HuH-7 (cell line): ENCODE measurements at regions not wholly inside any gene's neighbourhood (a gene's known extent, or its start where the extent isn't known, plus 50 kb on each side); places are given as distances from the start of the nearest gene placed in this dataset.
"Not testable (repeated sequence)": the region's sequence is repeated elsewhere in the genome, so short reads cannot be mapped to it uniquely, and the experiment has no call there.

Source experiments
- DNase-seq: peaks from one replicate; pipeline ENCODE4 v3.0.0; 2011; ENCODE audit warnings: low spot score

DNA sequence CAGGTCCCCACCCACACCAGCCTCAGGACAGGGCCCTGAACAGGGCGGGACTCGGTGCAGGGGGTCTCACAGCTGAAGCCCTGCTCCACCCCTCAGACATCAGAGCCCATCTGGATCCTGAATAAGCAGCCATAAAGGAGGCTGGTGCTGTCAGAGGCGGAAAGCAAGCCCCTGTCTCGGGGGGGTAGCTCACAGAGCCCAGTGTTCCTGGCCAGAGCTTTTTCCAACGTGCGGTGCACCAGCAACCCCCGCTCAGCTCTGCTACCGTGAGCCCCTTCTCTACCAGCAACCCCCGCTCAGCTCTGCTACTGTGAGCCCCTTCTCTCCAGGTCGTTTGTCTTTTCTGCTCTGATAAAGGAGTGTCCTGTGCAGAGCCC is 136.5 kb upstream of the SFSWAP start:
- no peak for DNase-seq

DNA sequence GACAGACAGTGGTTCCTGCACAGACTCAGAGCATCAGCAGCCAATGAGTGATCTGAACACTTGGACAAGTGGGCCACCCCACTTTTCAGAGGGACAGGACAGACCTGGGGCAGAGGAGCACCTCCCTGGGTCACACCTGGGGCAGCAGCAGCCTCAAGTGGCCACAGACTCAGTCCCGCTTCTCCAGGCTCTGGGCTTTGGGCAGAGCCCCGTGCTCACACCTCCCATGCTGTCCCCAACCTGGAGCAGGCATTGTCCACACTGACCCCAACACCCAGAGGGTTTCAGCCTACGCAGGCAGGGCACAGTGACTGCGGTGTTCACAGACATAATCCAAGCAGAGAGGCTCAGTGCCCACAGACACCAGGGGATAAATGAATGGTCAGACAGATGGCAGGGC is 135.5 kb upstream of the SFSWAP start:
- DNase-seq = no peak

DNA sequence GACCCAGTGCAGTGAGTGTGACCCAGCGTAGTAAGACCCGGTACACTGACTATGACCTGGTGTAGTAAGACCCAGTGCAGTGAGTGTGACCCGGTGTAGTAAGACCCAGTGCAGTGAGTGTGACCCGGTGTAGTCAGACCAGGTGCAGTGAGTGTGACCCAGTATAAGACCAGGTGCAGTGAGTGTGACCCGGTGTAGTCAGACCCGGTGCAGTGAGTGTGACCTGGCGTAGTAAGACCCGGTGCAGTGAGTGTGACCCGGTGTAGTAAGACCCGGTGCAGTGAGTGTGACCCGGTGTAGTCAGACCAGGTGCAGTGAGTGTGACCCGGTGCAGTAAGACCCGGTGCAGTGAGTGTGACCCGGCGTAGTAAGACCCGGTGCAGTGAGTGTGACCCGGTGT is 134.2 kb upstream of the SFSWAP start:
- not testable (repeated sequence) for DNase-seq

DNA sequence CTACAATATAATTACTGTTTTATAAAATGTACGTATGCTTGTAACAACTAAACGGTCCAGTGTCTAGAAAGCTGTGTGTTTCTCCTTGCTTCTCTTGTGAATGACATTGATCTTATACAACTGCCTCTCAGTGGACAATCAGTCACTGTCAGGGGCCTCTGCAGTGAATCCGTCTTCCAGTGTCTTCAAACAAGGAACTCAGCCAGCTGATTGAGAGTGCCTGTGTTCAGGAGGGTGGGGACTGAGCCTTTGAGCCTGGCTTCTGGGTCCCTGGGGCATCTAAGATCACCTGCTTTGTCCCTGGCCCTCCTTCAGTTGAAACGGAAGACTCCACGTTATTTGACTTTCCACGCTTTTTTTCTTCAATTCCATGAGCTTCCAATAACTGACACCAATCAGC is 133.1 kb upstream of the SFSWAP start:
- DNase-seq = no peak

DNA sequence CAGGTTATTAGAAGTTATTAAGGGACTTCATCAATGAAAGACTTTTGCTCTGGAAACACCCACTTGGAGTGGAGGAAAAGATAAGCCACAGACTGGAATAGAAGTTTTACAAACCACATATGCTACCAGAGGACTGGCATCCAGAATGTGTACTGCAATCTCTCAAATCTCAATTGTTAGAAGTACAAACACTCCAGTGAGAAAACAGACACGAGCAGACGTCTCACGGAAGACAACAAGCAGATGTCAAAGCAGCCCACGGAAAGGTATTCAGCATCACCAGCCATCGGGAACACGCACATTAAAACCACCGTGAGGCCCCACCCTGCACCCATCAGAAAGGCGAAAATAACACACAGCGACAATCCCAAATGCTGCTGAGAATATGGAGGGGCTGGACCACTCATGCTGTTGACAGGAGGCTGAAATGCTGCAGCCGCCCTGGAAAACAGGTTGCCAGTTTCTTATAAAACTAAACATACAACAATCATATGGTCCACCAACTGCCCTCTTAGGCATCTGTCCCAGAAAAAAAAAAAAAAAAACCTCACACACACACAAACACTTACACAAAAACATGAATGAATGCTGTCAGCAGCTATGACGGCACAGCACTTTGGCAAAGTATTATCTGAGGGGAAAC is 131.9 kb upstream of the SFSWAP start:
- no peak for DNase-seq

DNA sequence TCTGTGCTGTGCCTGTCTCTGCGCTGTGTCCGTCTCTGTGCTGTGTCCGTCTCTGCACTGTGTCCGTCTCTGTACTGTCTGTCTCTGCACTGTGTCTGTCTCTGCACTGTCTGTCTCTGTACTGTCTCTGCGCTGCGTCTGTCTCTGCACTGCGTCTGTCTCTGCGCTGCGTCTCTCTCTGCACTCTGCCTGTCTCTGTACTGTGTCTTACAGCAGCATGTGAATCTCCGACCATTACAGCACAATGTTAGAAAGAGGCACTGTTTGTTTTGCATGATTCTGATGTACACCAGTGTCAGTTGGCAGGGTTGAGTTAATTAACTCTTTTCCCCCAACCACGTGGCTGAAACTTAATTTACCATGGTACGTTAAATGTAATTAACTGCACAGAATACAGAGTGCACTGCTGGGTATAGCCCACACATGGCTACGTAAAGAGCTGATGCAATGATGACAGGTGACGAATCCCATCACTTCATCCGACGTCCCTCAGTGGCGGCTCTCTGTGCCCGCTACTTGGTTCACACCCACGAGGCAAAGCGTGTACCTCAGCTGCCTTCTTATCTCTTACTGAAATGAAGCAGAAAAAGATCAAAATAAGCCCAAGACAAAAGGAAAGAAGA is 127.7 kb upstream of the SFSWAP start:
- DNase-seq = no peak

DNA sequence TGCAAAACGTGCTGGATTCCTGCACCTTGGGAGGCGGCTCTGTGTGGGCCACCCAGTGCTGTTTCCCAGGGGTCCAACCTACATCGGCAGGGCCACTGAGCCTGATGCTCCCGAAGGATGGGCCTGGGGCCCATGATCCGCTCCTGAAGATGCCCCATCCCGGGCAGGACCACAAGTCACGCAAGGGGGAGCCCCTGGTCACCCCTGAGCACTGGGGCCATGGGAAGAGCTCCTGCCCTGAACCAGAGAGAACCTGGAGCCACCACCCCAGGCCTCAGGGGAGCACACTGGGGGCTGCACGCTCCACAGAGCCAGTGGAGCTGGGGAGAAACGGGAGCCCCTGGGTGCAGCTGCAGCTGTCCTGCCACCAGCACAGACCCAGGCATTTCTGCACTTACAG is 124.6 kb upstream of the SFSWAP start:
- DNase-seq = no peak

DNA sequence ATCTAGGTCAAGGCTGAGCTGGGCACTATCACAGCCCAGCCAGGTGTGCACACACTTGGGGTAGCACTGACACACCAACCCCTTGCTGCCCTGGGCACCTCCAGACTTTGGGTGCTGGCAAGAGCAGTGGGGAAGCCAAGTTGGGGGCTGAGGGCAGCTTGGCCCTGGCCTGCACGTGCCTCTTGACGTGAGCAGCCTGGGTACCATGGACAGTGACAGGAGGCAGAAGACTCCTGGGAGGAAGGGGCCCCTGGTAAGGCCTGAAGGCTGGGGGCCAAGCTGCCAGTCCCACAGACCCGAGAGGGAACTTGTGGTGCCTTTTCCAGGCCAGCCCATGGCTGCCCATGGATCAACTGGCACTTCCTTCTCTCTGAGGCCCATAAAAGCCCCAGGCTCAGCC is 124.1 kb upstream of the SFSWAP start:
- no peak for DNase-seq

DNA sequence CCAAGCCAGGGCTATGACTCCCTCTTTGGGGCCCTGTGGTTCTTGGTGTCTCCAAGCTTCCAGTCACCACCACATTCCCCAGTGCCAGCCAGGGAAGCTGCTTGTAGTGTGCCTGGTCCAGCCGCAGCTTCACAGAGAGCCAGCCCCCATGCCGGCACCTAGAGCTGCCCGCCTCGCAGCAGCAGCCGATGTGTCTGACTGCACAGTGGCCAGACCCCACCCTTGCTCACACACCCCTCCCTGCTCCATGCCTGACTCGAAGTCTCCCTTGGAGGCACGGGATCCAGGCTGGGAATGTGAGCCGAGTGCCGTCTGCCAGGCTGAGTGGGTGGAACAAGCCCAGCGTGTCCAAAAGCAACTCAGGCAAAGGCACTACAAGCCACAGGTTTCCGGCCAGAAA is 123.3 kb upstream of the SFSWAP start:
- DNase-seq = no peak

DNA sequence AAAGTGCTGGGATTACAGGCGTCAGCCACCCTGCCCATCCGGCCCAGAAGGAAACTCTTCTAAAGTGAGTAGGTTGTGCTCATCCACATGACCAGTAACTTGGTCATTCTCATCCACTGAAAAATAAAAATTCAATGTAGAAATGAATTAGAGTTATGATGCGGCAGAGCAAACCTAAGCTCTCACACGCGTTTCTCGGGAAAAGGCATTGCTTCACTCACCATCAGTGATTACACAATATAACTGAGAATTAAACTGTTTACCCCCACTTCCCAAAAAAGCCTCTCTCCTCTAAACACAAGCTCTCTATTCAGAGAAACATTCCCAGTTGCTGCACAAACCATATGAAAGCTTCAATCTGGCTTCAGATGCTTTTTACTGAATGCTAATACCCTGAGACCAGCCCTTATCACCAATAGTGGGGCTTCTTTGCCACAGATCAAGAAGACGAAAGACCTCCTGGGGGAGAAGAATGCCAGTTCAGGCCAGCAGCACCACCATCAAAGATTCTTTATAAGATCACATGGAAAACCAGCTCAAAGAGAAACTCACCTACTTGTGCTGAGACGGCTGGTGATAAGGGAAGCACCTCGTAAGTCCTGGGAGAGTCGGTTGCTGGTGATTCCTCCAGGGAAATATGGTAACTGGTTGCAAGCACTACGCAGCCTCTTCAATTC is 121.5 kb upstream of the SFSWAP start:
- DNase-seq = no peak

DNA sequence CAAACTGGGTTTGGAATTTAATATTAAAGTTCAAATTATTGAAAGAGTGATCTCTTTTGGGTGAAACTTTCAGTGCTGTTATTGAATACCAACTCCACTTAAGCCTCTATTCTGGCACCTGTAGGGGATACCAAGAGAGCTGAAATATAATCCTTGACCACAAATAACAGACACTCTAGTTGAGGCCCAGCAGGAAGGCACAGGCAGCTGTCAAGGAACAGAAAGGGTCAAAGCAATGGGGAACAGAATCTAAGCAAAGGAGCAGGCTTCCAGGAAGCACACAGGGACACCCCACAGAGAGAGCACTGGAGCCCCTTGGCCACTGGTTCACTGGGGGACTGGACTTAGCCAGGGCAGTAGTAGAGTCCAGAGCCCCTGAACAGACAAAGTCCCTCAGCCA is 120.9 kb upstream of the SFSWAP start:
- DNase-seq = no peak

DNA sequence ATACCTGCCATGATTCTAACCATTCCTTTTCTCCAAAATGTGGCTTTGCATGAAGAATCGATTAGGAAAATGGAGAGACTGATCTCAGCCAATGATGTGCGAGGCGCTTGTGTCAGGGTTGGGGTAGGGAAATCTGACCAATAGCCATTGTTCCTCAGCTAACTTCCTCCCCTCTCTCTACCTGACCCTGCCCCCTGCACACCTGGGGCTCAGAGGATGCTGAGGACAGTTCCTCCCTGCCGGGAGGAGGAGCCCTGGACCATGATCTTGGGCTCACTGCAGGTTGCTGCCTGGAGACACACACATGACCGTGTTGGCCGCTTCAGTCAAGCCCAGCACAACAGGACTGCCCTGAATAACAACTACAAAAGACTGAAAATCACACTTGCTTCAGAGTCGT is 119.8 kb upstream of the SFSWAP start:
- DNase-seq = no peak

DNA sequence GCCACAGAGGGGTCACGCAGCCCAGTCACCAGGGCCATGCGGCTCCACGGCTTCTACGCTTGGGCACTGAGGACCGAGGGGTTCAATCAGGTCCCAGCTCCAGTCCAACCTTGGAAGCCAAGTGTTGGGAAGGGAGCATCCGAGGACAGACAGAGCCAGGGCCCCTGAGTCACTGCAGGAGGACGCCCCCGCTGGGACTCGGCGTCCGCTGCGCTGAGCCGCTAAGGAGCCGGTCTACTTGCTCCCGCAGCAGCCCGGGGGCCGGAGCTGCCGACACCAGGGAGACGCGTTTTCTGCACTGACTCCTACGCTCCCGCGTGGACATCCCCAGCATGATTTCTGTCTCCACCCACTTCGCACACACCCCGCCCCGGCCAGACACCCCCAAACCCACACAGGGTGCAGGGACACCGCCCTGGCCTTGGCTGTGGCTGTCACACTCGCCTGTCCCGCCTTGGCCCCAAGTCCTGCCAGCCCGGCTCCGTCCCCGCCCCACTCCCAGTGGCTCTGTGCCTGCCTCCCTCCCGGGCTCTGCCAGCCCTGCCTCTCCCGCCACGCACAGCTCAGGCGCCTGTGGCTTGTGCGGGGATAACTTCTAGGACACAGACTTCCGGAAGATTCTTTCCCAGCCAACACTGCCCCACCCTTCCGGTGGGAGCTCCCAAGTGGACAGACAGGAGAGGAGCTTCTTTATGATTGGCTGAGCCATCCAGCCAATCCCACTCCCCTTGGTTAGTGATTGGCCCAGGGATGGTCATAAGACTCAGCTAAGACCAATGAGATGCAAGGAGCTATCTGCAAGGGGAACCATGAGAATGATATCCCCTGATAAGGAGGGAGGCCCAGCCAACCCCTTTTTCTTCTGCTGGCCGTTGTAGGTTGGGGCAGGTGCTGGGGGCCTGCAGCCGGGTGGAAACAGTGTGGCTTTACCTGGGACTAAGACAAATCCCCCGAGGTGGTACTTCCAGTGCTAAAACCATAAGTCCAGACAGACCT is 118.9 kb upstream of the SFSWAP start:
- DNase-seq = no peak

DNA sequence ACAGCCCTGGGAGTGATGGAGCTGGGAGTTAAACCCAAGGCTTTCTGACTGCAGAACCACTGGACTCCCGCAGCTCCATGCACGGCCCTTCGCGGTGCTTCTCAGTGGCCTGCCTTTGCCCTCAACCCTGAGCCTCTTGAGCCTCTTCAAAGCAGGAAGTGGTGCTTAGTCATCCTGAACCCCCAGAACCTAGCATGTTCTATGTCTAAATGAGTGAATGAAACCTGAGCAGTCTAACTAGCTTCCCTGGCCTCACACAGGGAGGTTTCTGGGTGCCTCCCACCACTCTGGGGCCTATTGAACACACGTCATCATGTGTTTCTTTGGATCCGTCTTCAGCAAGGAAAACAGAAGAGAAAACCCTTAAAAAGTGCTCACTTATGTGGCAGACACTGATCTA is 117.9 kb upstream of the SFSWAP start:
- no peak for DNase-seq

DNA sequence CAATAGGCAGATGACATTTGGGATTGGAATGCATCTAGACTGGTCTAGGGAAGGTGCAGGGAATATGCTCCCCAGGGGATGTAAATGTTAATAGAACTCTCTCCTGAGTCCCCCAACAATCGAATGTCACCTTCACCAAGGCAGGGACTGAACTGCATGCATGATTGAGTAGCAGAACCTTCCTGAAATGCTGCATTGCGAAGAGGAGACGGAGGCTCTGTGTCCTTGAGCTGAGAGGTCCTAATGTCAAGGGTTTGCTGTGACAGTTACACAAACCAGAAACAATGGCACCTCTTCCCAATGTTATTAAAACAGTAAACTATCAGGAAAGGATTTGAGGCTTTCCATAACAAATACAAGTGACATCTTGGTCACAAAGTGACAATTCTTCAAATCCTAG is 117.5 kb upstream of the SFSWAP start:
- DNase-seq = no peak

DNA sequence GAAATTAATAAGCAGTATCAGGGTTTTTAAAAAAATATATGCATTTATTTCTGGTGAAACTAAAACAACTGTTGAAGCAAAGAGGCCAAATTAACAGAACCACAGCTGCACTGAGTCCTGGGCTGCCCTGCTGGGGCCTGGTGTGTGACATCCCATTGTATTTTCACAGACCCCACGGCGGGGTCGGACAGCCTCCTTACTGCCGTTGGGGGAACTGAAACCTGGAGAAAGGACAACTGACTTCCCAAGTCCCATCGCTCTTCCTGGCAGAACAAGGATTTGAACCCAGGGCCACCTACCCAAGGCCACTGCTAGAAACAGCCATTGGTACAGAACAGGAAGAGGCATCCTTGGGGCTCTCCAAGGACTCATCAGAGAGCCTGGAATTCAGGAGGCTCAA is 114.8 kb upstream of the SFSWAP start:
- no peak for DNase-seq

DNA sequence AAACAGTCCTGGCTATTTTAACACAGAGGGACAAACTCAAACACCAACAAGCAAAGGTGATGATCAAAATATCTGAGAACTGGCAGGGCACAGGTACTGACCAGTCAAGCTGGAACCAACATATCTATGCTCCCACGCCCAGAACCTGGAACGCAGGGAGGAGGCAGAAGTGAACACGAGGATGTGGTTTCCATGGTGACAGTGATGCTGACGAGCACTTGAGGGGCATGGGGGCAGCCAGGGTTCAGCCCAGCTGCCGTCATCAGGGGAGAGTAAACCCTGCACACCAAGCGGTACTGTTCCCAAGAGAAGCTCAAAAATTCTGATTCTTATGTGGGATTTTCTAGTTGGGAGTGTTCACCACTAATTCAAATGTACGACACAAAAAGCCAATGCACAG is 113.6 kb upstream of the SFSWAP start:
- DNase-seq = no peak

DNA sequence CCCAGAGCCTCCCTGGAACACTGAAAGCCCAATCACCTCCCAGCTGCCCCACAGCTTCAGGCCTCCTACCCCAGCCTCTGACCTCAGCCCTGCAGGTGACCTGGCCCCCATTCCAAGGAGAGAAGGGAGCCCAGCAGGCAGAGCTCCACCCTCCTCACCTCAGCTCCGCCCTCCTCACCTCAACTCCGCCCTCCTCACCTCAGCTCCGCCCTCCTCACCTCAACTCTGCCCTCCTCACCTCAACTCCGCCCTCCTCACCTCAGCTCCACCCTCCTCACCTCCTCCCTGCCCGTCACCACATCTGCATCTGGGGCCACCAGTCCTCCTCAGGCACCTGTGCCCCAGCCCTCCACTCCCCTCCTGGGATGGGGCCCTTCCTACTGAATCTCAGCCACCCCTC is 112.2 kb upstream of the SFSWAP start:
- DNase-seq = no peak

DNA sequence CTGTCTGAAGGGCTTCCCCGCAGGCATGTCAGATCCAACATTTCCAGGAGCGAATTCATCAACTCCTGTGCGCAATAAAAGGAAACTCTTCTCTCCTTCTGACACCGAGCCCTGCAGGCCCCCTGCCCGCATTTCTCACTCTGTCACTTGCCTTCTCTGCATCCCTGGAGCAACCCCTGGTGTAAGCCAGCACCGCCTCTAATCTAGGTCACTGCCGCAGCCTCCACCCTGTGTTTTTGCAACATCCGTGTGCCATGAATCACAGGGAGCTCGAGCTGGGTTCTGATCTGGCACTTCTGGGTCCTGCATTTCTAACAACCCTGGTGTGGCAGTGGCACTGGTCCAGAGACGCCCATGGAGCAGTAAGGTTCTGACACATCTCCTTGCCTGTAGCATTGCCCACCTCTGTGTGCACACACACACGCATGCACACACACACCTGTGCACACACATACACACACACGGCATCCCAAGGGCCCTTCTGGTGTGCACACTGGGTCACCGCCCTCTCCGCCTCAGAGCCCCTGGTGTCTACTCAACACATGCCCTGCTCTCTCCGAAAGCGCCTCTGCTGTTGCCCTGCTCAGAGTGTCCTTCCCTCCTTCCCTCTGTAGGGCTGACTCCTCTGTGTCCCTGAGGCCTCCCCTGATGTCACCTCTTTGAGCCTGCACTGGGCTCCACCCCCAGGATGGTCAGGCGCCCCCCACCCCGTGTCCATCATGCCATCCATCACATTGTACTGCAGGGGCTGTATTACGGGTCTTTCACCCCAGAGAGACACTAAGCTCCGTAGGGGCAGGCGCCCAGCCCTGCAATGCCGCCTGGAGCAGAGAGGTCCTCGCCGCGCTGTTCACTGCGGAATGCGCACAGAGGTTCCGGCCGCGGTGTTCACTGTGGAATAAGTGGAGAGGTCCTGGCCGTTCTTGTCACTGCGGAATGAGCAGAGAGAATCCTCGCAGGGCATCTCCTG is 111.4 kb upstream of the SFSWAP start:
- DNase-seq = no peak

DNA sequence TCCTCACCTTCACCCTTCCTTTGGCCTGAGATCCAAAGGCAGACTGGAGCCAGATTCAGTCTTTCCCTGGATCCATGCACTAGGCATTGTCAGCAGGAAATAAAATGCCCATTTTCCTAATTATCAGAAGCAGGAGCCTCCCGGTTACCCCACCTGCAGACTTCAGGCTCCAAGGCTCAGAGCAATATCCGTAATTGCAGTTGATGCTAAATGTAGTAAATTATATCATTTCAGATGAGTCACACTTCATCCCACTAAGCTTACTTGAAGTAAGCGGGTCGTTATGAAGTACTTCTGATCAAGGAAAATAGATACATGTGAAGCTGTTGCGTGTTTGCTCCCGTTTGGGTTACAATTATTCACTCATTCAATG is 110.7 kb upstream of the SFSWAP start:
- no peak for DNase-seq

DNA sequence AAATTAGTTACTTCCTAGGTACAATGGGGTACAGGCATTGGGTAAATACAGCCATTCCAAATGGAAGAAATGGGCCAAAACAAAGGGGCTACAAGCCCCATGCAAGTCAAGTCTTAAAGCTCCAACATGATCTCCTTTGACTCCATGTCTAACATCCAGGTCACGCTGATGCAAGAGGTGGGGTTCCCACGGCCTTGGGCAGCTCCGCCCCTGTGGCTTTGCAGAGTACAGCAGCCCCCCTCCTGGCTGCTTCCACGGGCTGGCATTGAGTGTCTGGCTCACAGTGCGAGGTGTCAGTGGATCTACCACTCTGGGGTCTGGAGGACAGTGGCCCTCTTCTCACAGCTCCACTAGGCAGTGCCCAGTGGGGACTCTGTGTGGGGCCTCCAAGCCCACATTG is 109.4 kb upstream of the SFSWAP start:
- not testable (repeated sequence) for DNase-seq
